HS-5 (cell line): ENCODE measurements at regions not wholly inside any gene's neighbourhood (a gene's known extent, or its start where the extent isn't known, plus 50 kb on each side); places are given as distances from the start of the nearest gene placed in this dataset.
"Not testable (repeated sequence)": the region's sequence is repeated elsewhere in the genome, so short reads cannot be mapped to it uniquely, and the experiment has no call there.

Experiments
- DNase-seq: peaks from one replicate; pipeline ENCODE4 v3.0.0-alpha.2; 2012; ENCODE audit warnings: low read depth

- no peak for DNase-seq
Observed at GRCh38 chr4:25474690-25475089, 97.6 kb downstream of the ANAPC4 start.

GRCh38 chr4:25477221-25477620 is 100.2 kb downstream of the ANAPC4 start:
- DNase-seq = no peak

GRCh38 chr4:25481648-25482047 is 104.6 kb downstream of the ANAPC4 start:
- DNase-seq = no peak

GRCh38 chr4:25484243-25484721 is 107.2 kb downstream of the ANAPC4 start:
- no peak for DNase-seq

- DNase-seq = no peak
Observed at GRCh38 chr4:25485104-25485503, 108.0 kb downstream of the ANAPC4 start.

- DNase-seq = no peak
Observed at GRCh38 chr4:25486171-25486570, 109.1 kb downstream of the ANAPC4 start.

GRCh38 chr4:25487155-25487554 is 110.1 kb downstream of the ANAPC4 start:
- DNase-seq = no peak

GRCh38 chr4:25489253-25489797 is 112.3 kb downstream of the ANAPC4 start:
- DNase-seq = no peak

GRCh38 chr4:25493466-25493865 is 116.4 kb downstream of the ANAPC4 start:
- DNase-seq = no peak

GRCh38 chr4:25494166-25494565 is 117.1 kb downstream of the ANAPC4 start:
- no peak for DNase-seq

GRCh38 chr4:25500626-25501316 is 123.7 kb downstream of the ANAPC4 start:
- no peak for DNase-seq

- DNase-seq = no peak
Observed at GRCh38 chr4:25502115-25502514, 125.1 kb downstream of the ANAPC4 start.

GRCh38 chr4:25503779-25504178 is 126.7 kb downstream of the ANAPC4 start:
- DNase-seq = no peak

GRCh38 chr4:25504932-25505636 is 128.0 kb downstream of the ANAPC4 start:
- DNase-seq = no peak

GRCh38 chr4:25505637-25505991 is 128.6 kb downstream of the ANAPC4 start:
- DNase-seq = no peak

GRCh38 chr4:25506032-25506571 is 129.0 kb downstream of the ANAPC4 start:
- DNase-seq = no peak

- DNase-seq = no peak
Observed at GRCh38 chr4:25509646-25510045, 132.6 kb downstream of the ANAPC4 start.

GRCh38 chr4:25511823-25512222 is 134.8 kb downstream of the ANAPC4 start:
- not testable (repeated sequence) for DNase-seq

GRCh38 chr4:25513814-25514213 is 136.8 kb downstream of the ANAPC4 start:
- no peak for DNase-seq

- peak; percentile 33 for DNase-seq
Observed at GRCh38 chr4:25523405-25523804, 132.2 kb upstream of the SLC34A2 start.

GRCh38 chr4:25524663-25525062 is 131.0 kb upstream of the SLC34A2 start:
- DNase-seq = no peak

- no peak for DNase-seq
Observed at GRCh38 chr4:25525896-25526295, 129.8 kb upstream of the SLC34A2 start.

GRCh38 chr4:25527034-25527433 is 128.6 kb upstream of the SLC34A2 start:
- no peak for DNase-seq
